Nephron progenitor cell (in vitro differentiated cells): ENCODE measurements at regions not wholly inside any gene's neighbourhood (a gene's known extent, or its start where the extent isn't known, plus 50 kb on each side); places are given as distances from the start of the nearest gene placed in this dataset.

ENCODE experiments used
- DNase-seq: peaks from one replicate; pipeline ENCODE4 v3.0.0; 2021
- H3K27ac Mint-ChIP-seq: 2 replicates; pipeline ENCODE4 v1.8.0; 2021; ENCODE audit warnings: mild to moderate bottlenecking, moderate library complexity, mixed read lengths
- H3K27me3 Mint-ChIP-seq: 2 replicates; pipeline ENCODE4 v1.8.0; 2021; ENCODE audit warnings: mild to moderate bottlenecking, low read depth, mixed read lengths; ENCODE audit not compliant: poor library complexity
- H3K36me3 Mint-ChIP-seq: 2 replicates; pipeline ENCODE4 v1.8.0; 2021; ENCODE audit warnings: low read depth, mixed read lengths
- H3K4me1 Mint-ChIP-seq: 2 replicates; pipeline ENCODE4 v1.8.0; 2021; ENCODE audit warnings: mixed read lengths
- H3K4me3 Mint-ChIP-seq: 2 replicates; pipeline ENCODE4 v1.8.0; 2021; ENCODE audit warnings: mild to moderate bottlenecking, moderate library complexity, mixed read lengths
- H3K9me3 Mint-ChIP-seq: 2 replicates; pipeline ENCODE4 v1.8.0; 2021; ENCODE audit warnings: mild to moderate bottlenecking, moderate library complexity, mixed read lengths
- TF ChIP-seq, protein P1 (sequence below): fragments of 200-600 bp; sonication (generic); IDR thresholded peaks from 2 replicates; pipeline ENCODE4 v1.5.0; 2021; ENCODE audit warnings: antibody characterized with exemption

DNA sequence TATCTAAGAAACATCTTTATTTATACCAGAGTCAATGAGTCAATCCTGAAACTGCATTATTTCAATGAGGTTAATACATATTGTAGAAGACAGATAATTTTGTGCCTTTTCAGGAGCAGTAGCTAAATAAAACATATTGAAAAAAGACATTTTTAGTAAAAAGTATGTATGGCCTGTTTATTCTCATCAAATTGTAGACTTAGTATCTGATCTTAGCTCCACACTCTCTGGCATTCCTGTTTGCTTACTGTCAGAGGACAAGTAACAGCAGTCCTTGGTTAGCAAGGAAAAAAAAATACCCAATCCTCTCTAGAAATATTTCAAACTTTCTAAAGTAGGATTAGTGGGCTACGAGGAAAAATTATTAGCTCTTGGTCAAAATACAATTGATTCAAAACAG lies 50.5 kb upstream of the GUCY1A1 start:
- Mint-ChIP-seq H3K27ac (no peak overlapping the region), H3K36me3 (no peaks in the 10 kb centered on the region), H3K4me1 (no peaks in the 10 kb centered on the region), H3K27me3 (no peaks in the 10 kb centered on the region), H3K4me3 (no peak overlapping the region), H3K9me3 (no peaks in the 10 kb centered on the region)
- no peak for DNase-seq
- TF ChIP-seq, protein P1, sequence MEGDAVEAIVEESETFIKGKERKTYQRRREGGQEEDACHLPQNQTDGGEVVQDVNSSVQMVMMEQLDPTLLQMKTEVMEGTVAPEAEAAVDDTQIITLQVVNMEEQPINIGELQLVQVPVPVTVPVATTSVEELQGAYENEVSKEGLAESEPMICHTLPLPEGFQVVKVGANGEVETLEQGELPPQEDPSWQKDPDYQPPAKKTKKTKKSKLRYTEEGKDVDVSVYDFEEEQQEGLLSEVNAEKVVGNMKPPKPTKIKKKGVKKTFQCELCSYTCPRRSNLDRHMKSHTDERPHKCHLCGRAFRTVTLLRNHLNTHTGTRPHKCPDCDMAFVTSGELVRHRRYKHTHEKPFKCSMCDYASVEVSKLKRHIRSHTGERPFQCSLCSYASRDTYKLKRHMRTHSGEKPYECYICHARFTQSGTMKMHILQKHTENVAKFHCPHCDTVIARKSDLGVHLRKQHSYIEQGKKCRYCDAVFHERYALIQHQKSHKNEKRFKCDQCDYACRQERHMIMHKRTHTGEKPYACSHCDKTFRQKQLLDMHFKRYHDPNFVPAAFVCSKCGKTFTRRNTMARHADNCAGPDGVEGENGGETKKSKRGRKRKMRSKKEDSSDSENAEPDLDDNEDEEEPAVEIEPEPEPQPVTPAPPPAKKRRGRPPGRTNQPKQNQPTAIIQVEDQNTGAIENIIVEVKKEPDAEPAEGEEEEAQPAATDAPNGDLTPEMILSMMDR: no peak

DNA sequence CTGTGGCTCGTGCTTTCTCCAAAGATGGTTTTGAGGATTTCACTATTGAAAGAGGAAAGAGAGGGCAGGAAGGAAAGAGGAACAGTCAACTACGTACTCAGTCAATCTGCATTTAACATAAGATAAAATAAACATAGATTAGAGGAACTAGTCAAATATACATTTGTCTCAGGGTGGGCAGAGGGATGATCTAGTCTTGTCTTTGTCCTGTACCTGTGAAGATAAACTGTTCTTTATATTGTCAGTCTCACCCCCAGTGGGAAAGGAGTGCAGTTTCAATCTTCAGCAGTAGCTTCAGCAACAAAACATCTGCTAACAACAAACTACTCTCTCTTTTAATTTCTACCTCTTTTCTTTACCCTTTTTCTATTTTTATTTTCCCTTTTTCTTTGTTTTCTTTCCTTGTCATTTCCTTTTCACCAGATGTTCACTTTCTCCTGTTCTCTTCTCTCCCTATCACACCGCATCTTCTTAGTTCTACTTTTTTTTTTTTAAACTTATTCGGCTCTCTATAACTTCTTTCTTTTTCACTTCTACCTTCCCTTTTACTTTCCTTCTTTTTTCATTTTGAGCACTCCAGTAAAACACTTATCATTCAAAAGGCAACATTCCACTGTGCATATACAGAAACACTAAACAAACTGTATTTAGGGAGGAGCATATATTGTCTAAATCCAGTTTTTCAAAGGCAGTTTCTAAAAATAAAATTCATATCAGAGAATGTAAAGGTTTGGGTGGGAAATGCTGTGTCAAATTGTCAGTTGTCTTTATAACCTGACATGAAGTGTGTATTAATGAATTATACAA lies 51.4 kb upstream of the GUCY1A1 start:
- no peaks in the 10 kb centered on the region for H3K27me3 Mint-ChIP-seq
- no peak overlapping the region for H3K27ac Mint-ChIP-seq
- no peak overlapping the region for H3K4me3 Mint-ChIP-seq
- DNase-seq: no peak
- TF ChIP-seq, protein P1: no peak
- H3K9me3 Mint-ChIP-seq: no peaks in the 10 kb centered on the region
- no peaks in the 10 kb centered on the region for H3K36me3 Mint-ChIP-seq
- H3K4me1 Mint-ChIP-seq: no peaks in the 10 kb centered on the region

DNA sequence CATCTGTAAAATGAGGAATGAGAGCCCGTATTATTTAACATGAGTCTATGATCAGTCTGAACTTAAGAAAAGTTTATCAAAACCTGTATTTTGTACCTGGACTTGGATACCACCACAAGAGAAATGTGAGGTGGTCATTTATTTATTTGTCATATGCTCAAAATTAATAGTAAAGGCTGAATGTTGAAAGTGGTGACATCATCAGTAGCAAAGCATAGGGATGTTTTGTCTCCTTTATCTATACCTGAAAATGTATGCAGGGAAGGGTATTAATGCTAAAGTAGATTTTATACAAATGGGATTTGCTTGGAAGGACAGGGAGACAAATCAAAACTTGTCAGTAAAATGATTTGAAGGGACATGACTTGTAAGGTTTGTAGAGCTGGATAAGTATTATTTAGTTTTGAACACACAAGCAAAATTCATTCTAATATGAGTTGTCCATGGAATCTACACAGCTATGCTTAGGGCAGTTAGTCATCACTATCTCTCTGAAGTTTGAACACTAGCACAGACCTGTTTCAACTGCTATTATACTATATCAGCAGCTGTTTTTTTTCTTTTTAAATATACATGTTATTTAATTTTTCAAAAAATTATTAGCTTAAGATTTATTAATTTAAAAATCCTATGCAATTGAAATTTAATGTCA lies 52.4 kb upstream of the GUCY1A1 start:
- H3K4me3 Mint-ChIP-seq: no peak overlapping the region
- no peaks in the 10 kb centered on the region for H3K27me3 Mint-ChIP-seq
- TF ChIP-seq, protein P1: no peak
- DNase-seq: no peak
- no peaks in the 10 kb centered on the region for H3K4me1 Mint-ChIP-seq
- no peak overlapping the region for H3K27ac Mint-ChIP-seq
- H3K36me3 Mint-ChIP-seq: no peaks in the 10 kb centered on the region
- no peaks in the 10 kb centered on the region for H3K9me3 Mint-ChIP-seq

DNA sequence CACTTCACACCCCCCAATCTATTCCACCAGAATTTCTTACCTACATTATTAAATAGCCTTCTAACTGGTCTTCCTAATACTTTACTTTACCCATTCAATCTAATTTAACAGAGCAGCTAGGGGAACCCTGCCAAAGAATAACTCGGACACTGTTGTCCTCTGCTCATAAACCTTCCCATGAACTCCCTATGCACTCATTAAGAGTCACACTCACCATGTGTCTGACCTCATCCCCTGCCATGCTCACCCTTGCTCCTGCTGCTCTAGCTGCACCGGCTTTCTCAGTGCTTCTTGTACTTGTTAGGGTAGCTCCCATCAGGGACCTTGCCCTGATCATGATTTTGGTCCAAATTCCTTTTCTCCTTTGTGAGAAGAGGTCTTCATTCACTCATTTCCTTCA lies 54.6 kb upstream of the GUCY1A1 start:
- Mint-ChIP-seq H3K9me3 (no peaks in the 10 kb centered on the region), H3K4me1 (no peaks in the 10 kb centered on the region), H3K27ac (no peak overlapping the region), H3K36me3 (no peaks in the 10 kb centered on the region), H3K4me3 (no peak overlapping the region), H3K27me3 (no peaks in the 10 kb centered on the region)
- DNase-seq: no peak
- TF ChIP-seq, protein P1: no peak

DNA sequence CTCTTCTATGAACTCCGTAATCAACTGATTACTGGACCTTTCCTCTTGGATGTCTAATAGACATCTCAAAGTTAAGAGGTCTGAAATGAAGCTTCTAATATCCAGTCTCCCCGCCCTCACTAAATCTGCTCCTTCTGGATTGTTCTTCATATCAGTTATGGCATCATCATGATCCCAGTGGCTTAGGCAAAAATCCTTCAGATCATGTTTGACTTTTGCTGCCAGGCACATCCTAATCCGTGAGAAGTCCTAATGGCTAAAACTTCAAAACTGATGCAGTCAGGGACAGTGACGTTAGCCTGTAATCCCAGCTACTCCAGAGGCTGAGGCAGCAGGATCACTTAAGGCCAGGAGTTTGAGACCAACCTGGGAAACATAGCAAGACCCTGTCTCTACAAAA lies 55.1 kb upstream of the GUCY1A1 start:
- no peaks in the 10 kb centered on the region for H3K27me3 Mint-ChIP-seq
- no peaks in the 10 kb centered on the region for H3K9me3 Mint-ChIP-seq
- no peaks in the 10 kb centered on the region for H3K4me1 Mint-ChIP-seq
- H3K4me3 Mint-ChIP-seq: no peak overlapping the region
- no peaks in the 10 kb centered on the region for H3K36me3 Mint-ChIP-seq
- no peak overlapping the region for H3K27ac Mint-ChIP-seq
- no peak for DNase-seq
- TF ChIP-seq, protein P1: no peak

DNA sequence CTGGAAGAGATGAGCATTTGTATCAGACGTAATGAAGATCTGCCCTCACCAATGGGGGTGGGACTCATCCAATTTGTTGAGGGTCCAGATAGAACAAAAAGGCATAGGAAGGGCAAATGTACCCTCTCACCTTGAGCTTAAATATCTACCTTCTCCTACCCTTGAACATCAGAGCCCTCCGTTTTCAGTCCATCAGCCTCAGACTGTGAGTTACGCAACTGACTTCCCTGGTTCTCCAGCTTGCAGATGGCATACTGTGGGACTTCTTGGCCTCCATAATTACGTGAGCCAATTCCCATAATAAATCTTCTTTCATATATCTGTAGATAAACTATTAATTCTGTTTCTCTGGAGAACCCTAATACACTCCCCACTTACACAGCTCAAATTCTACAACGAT lies 56.5 kb upstream of the GUCY1A1 start:
- Mint-ChIP-seq H3K36me3 (no peaks in the 10 kb centered on the region), H3K4me3 (no peak overlapping the region), H3K27ac (no peak overlapping the region), H3K4me1 (no peaks in the 10 kb centered on the region), H3K27me3 (no peaks in the 10 kb centered on the region), H3K9me3 (no peaks in the 10 kb centered on the region)
- DNase-seq: no peak
- TF ChIP-seq, protein P1: no peak
